NT2/D1 (cell line): ENCODE measurements at regions not wholly inside any gene's neighbourhood (a gene's known extent, or its start where the extent isn't known, plus 50 kb on each side); places are given as distances from the start of the nearest gene placed in this dataset.

Experiments used
- DNase-seq: peaks from one replicate; pipeline ENCODE4 v3.0.0-alpha.2; 2011; ENCODE audit warnings: low read depth, low spot score
- H3K27me3 ChIP-seq: 2 replicates; pipeline ENCODE4 v1.6.0; 2011; ENCODE audit warnings: mild to moderate bottlenecking; ENCODE audit not compliant: insufficient read length, insufficient read depth
- H3K36me3 ChIP-seq: 2 replicates; pipeline ENCODE4 v1.6.1; 2011; ENCODE audit warnings: mild to moderate bottlenecking, low read length, mixed read lengths; ENCODE audit not compliant: insufficient read depth, insufficient read length
- H3K4me1 ChIP-seq: 2 replicates; pipeline ENCODE4 v1.5.1; 2011; ENCODE audit not compliant: insufficient read depth, insufficient read length
- H3K4me3 ChIP-seq: 2 replicates; pipeline ENCODE4 v1.5.1; 2011; ENCODE audit warnings: low read depth; ENCODE audit not compliant: insufficient read length
- H3K9ac ChIP-seq: 2 replicates; pipeline ENCODE4 v1.6.0; 2011; ENCODE audit warnings: low read depth; ENCODE audit not compliant: insufficient read length
- H3K9me3 ChIP-seq: 2 replicates; pipeline ENCODE4 v1.5.1; 2011; ENCODE audit warnings: mild to moderate bottlenecking, low read length; ENCODE audit not compliant: insufficient read depth
- SUZ12 ChIP-seq: IDR thresholded peaks from 2 replicates; pipeline ENCODE4 v1.6.1; 2011; ENCODE audit not compliant: insufficient read length, insufficient read depth; ENCODE audit errors: extremely low read depth
- YY1 ChIP-seq: IDR thresholded peaks from 2 replicates; pipeline ENCODE4 v1.6.1; 2011; ENCODE audit not compliant: insufficient read length, insufficient read depth
- ZNF274 ChIP-seq: IDR thresholded peaks from 2 replicates; pipeline ENCODE4 v1.6.1; 2011; ENCODE audit warnings: mild to moderate bottlenecking, low read depth, low read length

- Histone ChIP-seq H3K9ac (no peak overlapping the region), H3K9me3 (no peaks in the 10 kb centered on the region), H3K4me1 (no peaks in the 10 kb centered on the region), H3K36me3 (no peaks in the 10 kb centered on the region), H3K4me3 (no peak overlapping the region), H3K27me3 (no peaks in the 10 kb centered on the region)
- TF ChIP-seq ZNF274, result no peak
- TF ChIP-seq YY1, result no peak
- TF ChIP-seq SUZ12, result no peak
- no peak for DNase-seq
These were observed 84.1 kb upstream of the MED13L start for GRCh38 chr12:116361414-116362223.

- no peaks in the 10 kb centered on the region for H3K9me3 ChIP-seq
- no peak overlapping the region for H3K4me3 ChIP-seq
- no peaks in the 10 kb centered on the region for H3K27me3 ChIP-seq
- TF ChIP-seq ZNF274 (no peak), YY1 (no peak), SUZ12 (no peak)
- H3K4me1 ChIP-seq, result peaks cover 2% of the 10 kb centered on the region
- DNase-seq, result no peak
- H3K36me3 ChIP-seq, result no peaks in the 10 kb centered on the region
- H3K9ac ChIP-seq, result no peak overlapping the region
These were observed 87.6 kb upstream of the MED13L start for GRCh38 chr12:116365114-116365513.

- TF ChIP-seq SUZ12, result no peak
- no peak for TF ChIP-seq ZNF274
- no peak for TF ChIP-seq YY1
- Histone ChIP-seq H3K36me3 (no peaks in the 10 kb centered on the region), H3K9me3 (no peaks in the 10 kb centered on the region), H3K27me3 (no peaks in the 10 kb centered on the region), H3K4me3 (no peak overlapping the region), H3K4me1 (peaks cover 5% of the 10 kb centered on the region), H3K9ac (no peak overlapping the region)
- DNase-seq, result no peak
These were observed 88.3 kb upstream of the MED13L start for GRCh38 chr12:116365606-116366455.

- H3K4me3 ChIP-seq, result no peak overlapping the region
- peaks cover 7% of the 10 kb centered on the region for H3K4me1 ChIP-seq
- H3K27me3 ChIP-seq, result no peaks in the 10 kb centered on the region
- no peaks in the 10 kb centered on the region for H3K36me3 ChIP-seq
- DNase-seq, result no peak
- H3K9me3 ChIP-seq, result no peaks in the 10 kb centered on the region
- no peak overlapping the region for H3K9ac ChIP-seq
- no peak for TF ChIP-seq YY1
- TF ChIP-seq SUZ12, result no peak
- no peak for TF ChIP-seq ZNF274
These were observed 88.9 kb upstream of the MED13L start for GRCh38 chr12:116366456-116366776.

DNA sequence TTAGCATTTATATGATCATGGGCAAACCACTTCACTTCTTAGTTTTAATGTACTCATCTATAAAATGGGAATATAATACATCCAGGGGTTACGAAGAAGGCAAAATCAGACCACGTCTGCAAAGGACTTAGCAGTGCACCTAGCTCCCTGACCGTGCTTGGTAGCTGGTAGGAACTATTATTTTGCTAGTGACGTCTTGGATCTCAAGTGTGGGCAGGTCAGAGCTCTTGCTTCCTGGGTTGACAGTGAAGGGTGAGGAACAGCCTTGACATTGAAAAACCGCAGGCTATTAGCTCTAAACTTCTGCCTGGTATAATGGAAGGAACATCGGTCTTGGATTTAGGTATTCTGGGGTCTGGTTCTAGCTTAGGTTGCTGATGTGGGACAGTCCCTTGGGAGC, 89.3 kb upstream of the MED13L start:
- Histone ChIP-seq H3K27me3 (no peaks in the 10 kb centered on the region), H3K4me1 (peaks cover 7% of the 10 kb centered on the region)
- TF ChIP-seq ZNF274 (no peak), SUZ12 (no peak), YY1 (no peak)

DNA sequence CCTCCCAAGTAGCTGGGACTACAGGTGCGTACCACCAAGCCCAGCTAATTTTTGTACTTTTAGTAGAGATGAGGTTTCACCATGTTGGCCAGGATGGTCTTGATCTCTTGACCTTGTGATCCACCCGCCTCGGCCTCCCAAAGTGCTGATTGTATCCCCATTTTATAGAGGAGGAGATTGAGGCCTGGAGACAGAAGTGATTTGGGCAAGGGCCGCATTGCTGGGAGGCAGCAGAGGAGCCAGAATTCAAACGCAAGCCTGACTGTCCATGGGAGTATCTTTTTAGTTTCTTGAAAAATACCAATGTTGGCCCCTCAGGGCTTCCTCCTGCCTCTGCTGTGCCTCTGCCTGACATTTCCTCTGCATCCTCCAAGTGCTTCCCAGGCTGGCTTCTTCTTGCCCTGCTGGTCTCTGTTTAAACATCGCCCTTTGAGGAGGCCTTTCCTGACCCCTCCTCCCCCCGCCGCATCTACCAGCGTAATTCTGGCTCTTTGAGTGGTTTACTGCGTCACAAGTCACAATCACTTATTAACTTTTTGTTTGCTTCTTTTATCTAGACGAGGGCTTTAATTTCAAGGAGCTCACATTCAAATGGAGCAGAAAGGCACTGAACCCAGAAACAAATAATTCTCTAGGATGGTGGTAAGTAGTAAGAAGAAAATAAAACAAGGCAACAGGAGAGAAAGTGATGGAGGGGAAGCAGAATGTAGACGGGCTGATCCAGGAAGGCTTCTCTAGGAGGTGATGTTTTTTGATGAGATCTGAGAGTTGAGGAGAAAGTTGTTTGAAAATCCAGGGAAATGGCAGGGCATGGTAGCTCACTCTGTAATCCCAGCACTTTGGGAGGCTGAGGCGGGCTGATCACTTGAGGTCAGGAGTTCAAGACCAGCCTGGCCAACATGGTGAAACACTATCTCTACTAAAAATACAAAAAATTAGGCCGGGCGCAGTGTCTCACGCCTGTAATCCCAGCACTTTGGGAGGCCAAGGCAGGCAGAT, 91.0 kb upstream of the MED13L start:
- H3K36me3 ChIP-seq, result no peaks in the 10 kb centered on the region
- TF ChIP-seq YY1 (no peak), SUZ12 (no peak), ZNF274 (no peak)
- H3K9me3 ChIP-seq, result no peaks in the 10 kb centered on the region
- H3K4me1 ChIP-seq, result peaks cover 9% of the 10 kb centered on the region
- no peak overlapping the region for H3K9ac ChIP-seq
- H3K4me3 ChIP-seq, result no peak overlapping the region
- DNase-seq, result no peak
- H3K27me3 ChIP-seq, result no peaks in the 10 kb centered on the region

More for the DNA sequence above, 89.3 kb upstream of the MED13L start:
- no peaks in the 10 kb centered on the region for H3K9me3 ChIP-seq
- no peak overlapping the region for H3K4me3 ChIP-seq
- H3K36me3 ChIP-seq, result no peaks in the 10 kb centered on the region
- DNase-seq, result no peak
- H3K9ac ChIP-seq, result no peak overlapping the region
